Hepatocyte (in vitro differentiated cells): ENCODE measurements at regions not wholly inside any gene's neighbourhood (a gene's known extent, or its start where the extent isn't known, plus 50 kb on each side); places are given as distances from the start of the nearest gene placed in this dataset.

Experiments used
- DNase-seq: peaks from one replicate; pipeline ENCODE4 v3.0.0-alpha.2; 2016; ENCODE audit warnings: low spot score
- H2AFZ ChIP-seq: fragments of 200-600 bp; sonication (generic); 2 replicates; pipeline ENCODE4 v1.6.0; 2016; ENCODE audit warnings: antibody characterized with exemption, mild to moderate bottlenecking
- H3K27ac ChIP-seq: fragments of 200-600 bp; sonication (generic); 2 replicates; pipeline ENCODE4 v1.5.1; 2016; ENCODE audit warnings: mild to moderate bottlenecking
- H3K27me3 ChIP-seq: fragments of 200-600 bp; sonication (generic); 2 replicates; pipeline ENCODE4 v1.6.1; 2016
- H3K36me3 ChIP-seq: fragments of 200-600 bp; sonication (generic); replicated peaks from 2 replicates; pipeline ENCODE4 v1.5.1; 2016; ENCODE audit warnings: low read depth; ENCODE audit not compliant: insufficient read depth
- H3K4me1 ChIP-seq: fragments of 200-600 bp; sonication (generic); 2 replicates; pipeline ENCODE4 v1.5.1; 2016; ENCODE audit warnings: mild to moderate bottlenecking, moderate library complexity; ENCODE audit not compliant: insufficient read depth
- H3K4me2 ChIP-seq: fragments of 200-600 bp; sonication (generic); 2 replicates; pipeline ENCODE4 v1.6.0; 2016
- H3K4me3 ChIP-seq: fragments of 200-600 bp; sonication (generic); 2 replicates; pipeline ENCODE4 v1.5.1; 2016; ENCODE audit warnings: mild to moderate bottlenecking
- H3K79me2 ChIP-seq: fragments of 200-600 bp; sonication (generic); 2 replicates; pipeline ENCODE4 v1.6.0; 2017; ENCODE audit warnings: mild to moderate bottlenecking
- H3K9me2 ChIP-seq: fragments of 200-600 bp; sonication (generic); replicated peaks from 2 replicates; pipeline ENCODE4 v1.6.0; 2017; ENCODE audit warnings: mild to moderate bottlenecking; ENCODE audit not compliant: insufficient read depth
- H3K9me3 ChIP-seq: fragments of 200-600 bp; sonication (generic); 2 replicates; pipeline ENCODE4 v1.5.1; 2016; ENCODE audit warnings: low read depth, mild to moderate bottlenecking
- H4K20me1 ChIP-seq: fragments of 200-600 bp; sonication (generic); 2 replicates; pipeline ENCODE4 v1.6.0; 2016; ENCODE audit warnings: mild to moderate bottlenecking; ENCODE audit not compliant: insufficient read depth, poor library complexity, severe bottlenecking
- EZH2 ChIP-seq: fragments of 200-600 bp; sonication (generic); IDR thresholded peaks from 2 replicates; pipeline ENCODE4 v1.6.1; 2016; ENCODE audit warnings: antibody characterized with exemption, mild to moderate bottlenecking, borderline replicate concordance
- EZH2phosphoT487 ChIP-seq: fragments of 200-600 bp; sonication (generic); IDR thresholded peaks from one replicate; pipeline ENCODE4 v1.6.1; 2018; ENCODE audit warnings: antibody characterized with exemption, mild to moderate bottlenecking, low read depth, moderate library complexity; ENCODE audit not compliant: unreplicated experiment, severe bottlenecking
- WGBS: methylation state at CpG from one replicate; pipeline ENCODE4 v1.1.6; 2016; ENCODE audit warnings: low lambda C conversion rate; ENCODE audit errors: missing lambda C conversion rate; 5-methylcytosine and 5-hydroxymethylcytosine counted together
- TF ChIP-seq, protein P1 (sequence below): fragments of 200-600 bp; sonication (generic); IDR thresholded peaks from 2 replicates; pipeline ENCODE4 v1.5.1; 2016; ENCODE audit warnings: antibody characterized with exemption, mild to moderate bottlenecking; ENCODE audit not compliant: poor library complexity

DNA sequence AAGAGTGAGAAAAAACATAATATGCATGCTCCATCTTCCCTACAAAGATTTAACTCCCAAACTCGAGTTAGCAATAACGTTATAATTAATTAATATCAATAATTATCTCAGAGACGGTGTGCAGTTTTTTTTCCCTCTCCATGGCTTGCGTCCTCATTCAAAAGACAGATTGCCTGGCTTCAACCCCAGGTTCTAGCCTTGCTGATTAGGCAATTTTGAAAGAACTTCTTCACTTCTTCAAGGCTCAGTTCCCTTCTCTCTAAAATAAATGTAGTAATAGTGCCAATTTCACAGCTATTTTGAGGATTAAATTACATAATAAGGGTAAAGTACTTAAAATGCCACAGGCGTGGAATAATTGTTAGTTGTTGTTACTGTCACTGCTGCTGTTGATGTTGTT, 876.1 kb upstream of the GBE1 start:
- no peak for DNase-seq
- TF ChIP-seq, protein P1, sequence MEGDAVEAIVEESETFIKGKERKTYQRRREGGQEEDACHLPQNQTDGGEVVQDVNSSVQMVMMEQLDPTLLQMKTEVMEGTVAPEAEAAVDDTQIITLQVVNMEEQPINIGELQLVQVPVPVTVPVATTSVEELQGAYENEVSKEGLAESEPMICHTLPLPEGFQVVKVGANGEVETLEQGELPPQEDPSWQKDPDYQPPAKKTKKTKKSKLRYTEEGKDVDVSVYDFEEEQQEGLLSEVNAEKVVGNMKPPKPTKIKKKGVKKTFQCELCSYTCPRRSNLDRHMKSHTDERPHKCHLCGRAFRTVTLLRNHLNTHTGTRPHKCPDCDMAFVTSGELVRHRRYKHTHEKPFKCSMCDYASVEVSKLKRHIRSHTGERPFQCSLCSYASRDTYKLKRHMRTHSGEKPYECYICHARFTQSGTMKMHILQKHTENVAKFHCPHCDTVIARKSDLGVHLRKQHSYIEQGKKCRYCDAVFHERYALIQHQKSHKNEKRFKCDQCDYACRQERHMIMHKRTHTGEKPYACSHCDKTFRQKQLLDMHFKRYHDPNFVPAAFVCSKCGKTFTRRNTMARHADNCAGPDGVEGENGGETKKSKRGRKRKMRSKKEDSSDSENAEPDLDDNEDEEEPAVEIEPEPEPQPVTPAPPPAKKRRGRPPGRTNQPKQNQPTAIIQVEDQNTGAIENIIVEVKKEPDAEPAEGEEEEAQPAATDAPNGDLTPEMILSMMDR = no peak
- no peak for TF ChIP-seq EZH2phosphoT487
- TF ChIP-seq EZH2 = no peak
- H3K36me3 ChIP-seq = no peaks in the 10 kb centered on the region
- H3K4me3 ChIP-seq = no peak overlapping the region
- no peaks in the 10 kb centered on the region for H3K27me3 ChIP-seq
- no peaks in the 10 kb centered on the region for H3K9me2 ChIP-seq
- no peaks in the 10 kb centered on the region for H4K20me1 ChIP-seq
- no peaks in the 10 kb centered on the region for H3K79me2 ChIP-seq
- WGBS = 91% methylated on average over 5 of the region's 5 CpGs
- H3K9me3 ChIP-seq = no peaks in the 10 kb centered on the region
- H3K4me2 ChIP-seq = no peak overlapping the region
- no peaks in the 10 kb centered on the region for H3K4me1 ChIP-seq
- H3K27ac ChIP-seq = no peak overlapping the region
- no peak overlapping the region for H2AFZ ChIP-seq

DNA sequence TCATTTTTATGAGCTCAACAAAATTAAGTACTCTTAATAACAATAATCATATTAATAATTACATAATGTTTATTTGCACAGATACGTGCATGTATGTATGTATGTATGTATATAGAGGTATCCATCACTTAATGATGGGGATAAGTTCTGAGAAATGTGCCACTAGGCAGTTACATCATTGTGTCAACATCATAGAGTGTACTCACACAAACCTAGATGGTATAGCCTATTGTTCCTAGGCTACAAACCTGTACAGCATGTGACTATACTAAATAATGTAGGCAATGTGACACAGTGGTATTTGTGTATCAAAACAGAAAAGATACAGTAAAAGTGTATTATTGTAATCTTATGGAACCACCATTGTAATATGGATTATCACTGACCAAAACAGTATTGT, 874.7 kb upstream of the GBE1 start:
- H3K36me3 ChIP-seq = no peaks in the 10 kb centered on the region
- H3K4me1 ChIP-seq = no peaks in the 10 kb centered on the region
- DNase-seq = no peak
- no peaks in the 10 kb centered on the region for H3K9me3 ChIP-seq
- H3K4me3 ChIP-seq = no peak overlapping the region
- H3K27ac ChIP-seq = no peak overlapping the region
- H4K20me1 ChIP-seq = no peaks in the 10 kb centered on the region
- 72% methylated on average over 1 of the region's 1 CpG for WGBS
- TF ChIP-seq, protein P1 = no peak
- TF ChIP-seq EZH2phosphoT487 = no peak
- TF ChIP-seq EZH2 = no peak
- no peaks in the 10 kb centered on the region for H3K27me3 ChIP-seq
- no peak overlapping the region for H2AFZ ChIP-seq
- no peak overlapping the region for H3K4me2 ChIP-seq
- no peaks in the 10 kb centered on the region for H3K79me2 ChIP-seq
- no peaks in the 10 kb centered on the region for H3K9me2 ChIP-seq

DNA sequence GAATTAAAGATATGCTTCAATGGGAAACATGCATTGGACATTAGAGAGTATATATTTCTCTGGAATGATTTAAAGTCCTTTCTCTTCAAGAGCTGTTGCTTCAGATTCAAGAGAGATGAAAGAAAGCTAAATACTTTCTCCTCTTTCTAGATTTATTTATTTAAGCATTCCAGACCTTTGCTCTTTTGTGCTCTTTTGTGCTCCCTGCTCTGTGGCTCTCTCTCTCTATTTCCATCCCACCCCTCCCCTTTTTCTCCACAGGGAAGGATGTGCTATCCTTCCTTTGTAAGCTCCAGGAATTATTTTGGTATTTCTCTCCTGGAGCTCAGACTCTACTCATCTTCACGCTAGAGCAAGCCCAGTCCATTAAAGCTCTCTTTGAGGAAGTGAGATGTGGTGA, 871.9 kb upstream of the GBE1 start:
- WGBS = 54% methylated on average over 1 of the region's 1 CpG
- H3K36me3 ChIP-seq = no peaks in the 10 kb centered on the region
- no peak overlapping the region for H2AFZ ChIP-seq
- no peaks in the 10 kb centered on the region for H3K9me2 ChIP-seq
- H3K4me1 ChIP-seq = no peaks in the 10 kb centered on the region
- no peak overlapping the region for H3K4me2 ChIP-seq
- no peak overlapping the region for H3K27ac ChIP-seq
- no peaks in the 10 kb centered on the region for H4K20me1 ChIP-seq
- H3K4me3 ChIP-seq = no peak overlapping the region
- no peak for DNase-seq
- no peaks in the 10 kb centered on the region for H3K9me3 ChIP-seq
- TF ChIP-seq, protein P1 = no peak
- TF ChIP-seq EZH2 = no peak
- TF ChIP-seq EZH2phosphoT487 = no peak
- no peaks in the 10 kb centered on the region for H3K79me2 ChIP-seq
- no peaks in the 10 kb centered on the region for H3K27me3 ChIP-seq

DNA sequence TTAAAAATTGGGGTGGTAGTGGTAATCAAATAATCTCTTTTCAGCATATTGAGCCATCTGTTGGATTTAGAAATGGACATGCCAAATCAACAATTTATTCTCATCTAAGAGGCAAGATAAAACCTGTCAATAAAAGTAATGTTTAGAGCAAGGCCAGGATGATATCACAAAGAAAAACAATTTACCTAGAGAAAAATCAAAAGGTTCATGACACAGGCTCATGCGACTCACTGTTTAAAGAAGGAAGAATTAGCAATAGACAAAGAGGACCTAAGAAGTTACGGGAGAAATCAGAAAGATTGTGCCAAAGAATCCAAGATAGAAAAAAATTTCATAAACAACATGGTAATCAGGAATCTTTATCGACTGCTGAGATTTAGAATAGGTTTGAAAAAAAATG, 868.5 kb upstream of the GBE1 start:
- DNase-seq = no peak
- no peaks in the 10 kb centered on the region for H3K9me3 ChIP-seq

More for the DNA sequence above, 868.5 kb upstream of the GBE1 start:
- 85% methylated on average over 3 of the region's 3 CpGs for WGBS
- no peaks in the 10 kb centered on the region for H3K27me3 ChIP-seq
- no peaks in the 10 kb centered on the region for H3K36me3 ChIP-seq
- H3K4me2 ChIP-seq = no peak overlapping the region
- H3K27ac ChIP-seq = no peak overlapping the region
- H4K20me1 ChIP-seq = no peaks in the 10 kb centered on the region
- H3K79me2 ChIP-seq = no peaks in the 10 kb centered on the region
- no peak overlapping the region for H2AFZ ChIP-seq
- H3K4me1 ChIP-seq = no peaks in the 10 kb centered on the region
- no peak overlapping the region for H3K4me3 ChIP-seq
- H3K9me2 ChIP-seq = no peaks in the 10 kb centered on the region
- TF ChIP-seq EZH2phosphoT487 = no peak
- no peak for TF ChIP-seq EZH2
- TF ChIP-seq, protein P1 = no peak
